ENCODE measurements at regions not wholly inside any gene's neighbourhood (a gene's known extent, or its start where the extent isn't known, plus 50 kb on each side); places are given as distances from the start of the nearest gene placed in this dataset.
"Not testable (repeated sequence)": the region's sequence is repeated elsewhere in the genome, so short reads cannot be mapped to it uniquely, and the experiment has no call there.

DNA sequence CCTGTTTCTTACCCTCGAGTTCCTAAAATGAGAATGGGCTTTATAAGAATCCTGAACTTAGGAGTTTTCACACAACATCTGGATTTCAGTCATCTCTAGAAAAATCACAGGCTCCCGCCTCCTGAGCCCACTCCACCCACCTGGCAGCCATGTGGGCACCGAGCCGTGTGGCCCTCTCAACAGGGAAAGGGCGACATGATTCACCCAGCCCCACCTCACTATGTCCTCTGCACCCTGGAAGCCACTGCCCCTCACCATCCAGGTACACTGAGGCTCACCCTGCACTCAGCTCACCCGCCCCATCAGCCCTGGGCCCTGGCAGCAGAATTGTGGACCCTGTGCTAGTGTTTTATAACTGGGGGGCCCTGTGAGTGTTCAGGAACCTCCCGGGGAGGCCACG lies 101.5 kb downstream of the SHANK2 start:
- no peak for DNase-seq

DNA sequence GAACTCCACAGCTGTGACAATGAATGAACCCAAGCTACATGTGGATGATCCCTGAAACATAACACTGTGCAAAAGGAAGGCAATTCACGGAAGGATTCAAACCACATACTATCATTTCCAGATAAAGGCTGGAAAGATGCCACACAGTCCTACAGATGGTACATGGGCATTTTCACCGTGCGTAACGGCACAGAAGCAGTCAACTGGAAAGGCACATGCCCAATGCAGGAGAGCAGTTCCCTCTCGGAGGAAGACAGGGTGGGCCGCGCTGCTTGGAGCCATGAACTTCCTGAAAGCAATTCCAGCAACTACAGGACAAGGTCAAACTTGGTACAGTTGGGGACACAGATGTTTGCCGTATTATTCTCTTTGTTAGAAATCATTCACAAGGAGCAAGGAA lies 103.7 kb downstream of the SHANK2 start:
- DNase-seq: no peak

DNA sequence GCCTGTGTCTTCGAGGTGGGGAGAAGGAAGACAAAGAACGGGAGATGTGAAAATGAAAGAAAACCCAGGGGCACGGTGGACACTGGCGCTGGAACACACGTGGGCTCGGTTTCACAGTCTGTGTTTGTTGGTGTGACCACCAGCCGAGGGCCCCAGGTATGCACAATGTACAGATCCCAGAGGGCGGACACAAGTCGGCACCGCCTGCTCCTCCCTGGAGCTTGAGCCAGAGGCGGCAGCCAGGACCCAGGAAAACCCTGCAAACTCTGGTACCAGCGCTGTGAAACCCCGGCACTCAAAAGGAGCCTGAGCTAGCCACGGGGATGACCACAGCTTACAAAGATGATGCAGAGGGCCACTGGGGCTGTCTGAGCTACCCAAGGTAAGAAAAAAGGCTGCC lies 105.0 kb downstream of the SHANK2 start:
- DNase-seq: no peak

DNA sequence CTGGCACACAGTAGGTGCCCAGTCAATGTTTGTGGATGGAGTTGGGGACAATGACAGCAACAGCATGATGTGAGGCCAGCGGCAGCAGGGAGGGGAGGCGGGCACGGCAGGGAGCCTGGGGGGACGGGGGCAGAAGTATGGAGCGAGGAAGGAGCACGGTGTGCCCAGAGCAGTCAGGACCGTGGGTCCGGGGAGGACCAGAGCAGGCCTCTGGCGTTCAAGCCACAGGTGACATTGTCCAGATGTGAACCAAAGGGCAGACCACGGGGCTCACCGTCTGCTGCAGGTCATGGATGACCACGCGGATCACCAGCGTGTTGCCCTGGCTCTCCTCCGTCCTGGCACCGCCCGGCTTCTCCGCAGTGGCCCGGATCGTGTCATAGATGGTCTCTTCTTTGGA lies 105.5 kb downstream of the SHANK2 start:
- no peak for DNase-seq

DNA sequence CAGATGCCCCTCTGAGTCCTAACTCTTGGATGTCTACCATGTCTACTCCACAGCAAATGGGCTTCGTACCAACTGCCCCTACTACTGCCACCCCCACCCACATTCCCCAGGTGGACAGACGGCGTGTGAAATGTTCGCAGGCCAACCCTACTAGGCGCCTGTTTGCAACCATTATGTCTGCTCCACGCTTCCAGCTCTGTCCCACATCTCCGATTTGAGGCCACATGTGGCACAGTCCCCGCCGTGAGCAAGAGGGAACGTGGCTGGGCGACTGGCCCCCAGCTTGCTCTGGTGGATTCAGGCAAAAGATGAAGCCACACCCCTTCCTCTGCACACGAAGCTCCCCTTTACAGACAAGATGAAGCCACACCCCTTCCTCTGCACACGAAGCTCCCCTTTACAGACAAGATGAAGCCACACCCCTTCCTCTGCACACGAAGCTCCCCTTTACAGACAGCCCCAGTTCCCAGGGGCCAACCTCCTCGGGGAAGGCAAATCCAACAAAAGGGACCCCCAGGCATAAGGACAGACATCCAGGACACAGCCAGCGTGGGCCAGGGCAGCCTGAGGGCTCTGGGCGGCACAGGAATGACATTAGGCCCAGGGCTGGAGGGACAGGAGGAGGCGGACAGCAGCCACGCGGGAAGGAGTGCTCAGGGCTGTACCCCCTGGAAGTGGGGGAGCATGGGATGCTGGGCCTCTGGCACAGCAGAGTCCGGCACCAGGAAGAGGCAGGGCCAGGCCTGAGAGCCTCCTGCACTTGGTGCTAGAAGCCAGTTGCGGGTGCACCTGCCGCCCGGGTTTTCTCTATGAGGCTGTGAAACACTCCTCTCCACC lies 106.2 kb downstream of the SHANK2 start:
- no peak for DNase-seq

DNA sequence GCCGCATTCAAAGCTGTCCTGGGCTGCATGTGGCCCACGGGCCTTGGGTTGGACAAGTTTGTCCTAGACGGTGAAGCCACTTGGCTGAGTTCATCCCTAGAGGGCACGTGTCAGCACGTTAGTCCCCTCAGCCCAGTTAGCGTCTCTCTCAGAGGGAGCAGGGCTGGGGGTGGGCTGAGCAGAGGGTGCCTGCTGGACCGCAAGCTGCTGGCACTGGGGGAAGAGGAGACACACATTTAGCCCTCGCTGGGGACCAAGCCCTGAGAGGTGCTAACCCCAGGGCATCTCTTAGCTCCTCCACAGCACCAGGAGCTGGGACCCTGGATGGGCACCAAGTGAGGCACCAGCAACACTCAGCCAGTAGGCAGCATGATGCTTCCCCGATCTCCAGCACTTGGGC lies 107.0 kb downstream of the SHANK2 start:
- DNase-seq: no peak

DNA sequence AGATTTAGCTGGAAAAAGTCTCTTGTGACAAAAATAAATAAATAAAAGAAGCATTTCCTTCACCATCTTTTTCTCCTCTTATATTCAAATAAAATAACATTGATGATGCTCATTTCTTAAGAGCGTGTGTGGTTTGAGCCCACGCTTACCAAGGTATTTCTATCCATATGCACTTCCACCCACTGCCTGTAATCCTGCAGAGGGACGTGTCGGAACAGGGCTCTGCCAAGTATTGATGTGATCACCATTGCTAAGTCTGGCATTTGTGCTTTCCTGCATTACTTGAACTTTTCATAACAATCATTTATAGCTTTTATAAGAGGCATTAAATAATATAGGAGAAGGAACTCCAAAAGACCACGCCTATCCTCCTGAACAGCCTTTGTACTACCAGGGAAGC lies 107.6 kb downstream of the SHANK2 start:
- DNase-seq: no peak

DNA sequence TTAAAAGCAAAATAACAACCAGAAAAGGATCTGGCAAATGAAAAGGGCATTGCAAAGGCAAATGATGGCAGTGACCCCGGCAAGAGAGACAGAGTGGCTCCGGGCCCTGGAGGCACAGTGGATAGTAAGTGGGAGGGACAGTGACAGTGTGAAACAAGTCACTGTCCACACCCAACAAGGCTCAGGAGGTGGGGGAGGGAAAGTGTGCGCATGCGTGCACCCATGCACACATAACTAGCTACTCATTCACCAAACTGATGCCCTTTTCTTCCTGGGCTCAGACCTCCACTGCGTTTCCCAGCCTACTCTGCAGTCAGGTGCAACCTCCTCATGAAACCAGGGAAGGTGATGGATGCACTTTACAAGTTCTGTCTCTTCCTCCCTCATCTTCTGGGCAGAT lies 108.4 kb downstream of the SHANK2 start:
- DNase-seq: no peak

DNA sequence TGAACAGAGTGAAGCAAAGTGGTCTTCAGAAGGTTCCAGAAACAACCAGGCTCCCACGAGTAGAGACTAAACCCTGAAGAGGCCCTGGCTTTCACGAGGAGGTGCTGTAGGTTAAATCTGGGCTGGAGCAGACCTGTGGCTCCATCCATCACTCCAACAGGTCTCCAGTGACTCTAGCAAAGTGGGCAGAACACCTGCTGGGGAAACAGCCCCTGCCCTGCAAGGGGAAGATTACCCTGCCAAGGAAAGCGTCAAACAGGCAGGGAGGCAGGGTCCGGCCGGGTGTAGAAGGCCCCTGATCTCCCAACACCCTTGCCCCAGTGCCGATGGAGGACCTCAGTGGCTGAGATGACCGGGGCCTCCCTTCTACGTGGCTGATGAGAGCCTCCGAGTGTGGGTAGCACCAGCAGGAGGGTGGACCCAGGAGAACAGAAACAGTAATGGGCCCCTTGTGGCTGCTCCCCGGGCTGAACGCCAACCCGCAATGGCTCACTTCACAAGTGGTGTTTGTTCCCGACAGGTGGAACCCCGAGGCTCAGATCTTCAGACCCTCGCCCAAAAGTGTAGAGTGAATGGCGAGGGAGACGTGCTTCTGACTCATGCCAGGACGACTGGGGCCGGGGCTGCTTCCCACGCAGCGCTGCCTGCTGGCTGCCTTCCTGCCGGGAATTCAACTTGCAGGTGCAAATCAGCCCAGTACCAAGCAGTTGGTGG lies 112.0 kb downstream of the SHANK2 start:
- no peak for DNase-seq

DNA sequence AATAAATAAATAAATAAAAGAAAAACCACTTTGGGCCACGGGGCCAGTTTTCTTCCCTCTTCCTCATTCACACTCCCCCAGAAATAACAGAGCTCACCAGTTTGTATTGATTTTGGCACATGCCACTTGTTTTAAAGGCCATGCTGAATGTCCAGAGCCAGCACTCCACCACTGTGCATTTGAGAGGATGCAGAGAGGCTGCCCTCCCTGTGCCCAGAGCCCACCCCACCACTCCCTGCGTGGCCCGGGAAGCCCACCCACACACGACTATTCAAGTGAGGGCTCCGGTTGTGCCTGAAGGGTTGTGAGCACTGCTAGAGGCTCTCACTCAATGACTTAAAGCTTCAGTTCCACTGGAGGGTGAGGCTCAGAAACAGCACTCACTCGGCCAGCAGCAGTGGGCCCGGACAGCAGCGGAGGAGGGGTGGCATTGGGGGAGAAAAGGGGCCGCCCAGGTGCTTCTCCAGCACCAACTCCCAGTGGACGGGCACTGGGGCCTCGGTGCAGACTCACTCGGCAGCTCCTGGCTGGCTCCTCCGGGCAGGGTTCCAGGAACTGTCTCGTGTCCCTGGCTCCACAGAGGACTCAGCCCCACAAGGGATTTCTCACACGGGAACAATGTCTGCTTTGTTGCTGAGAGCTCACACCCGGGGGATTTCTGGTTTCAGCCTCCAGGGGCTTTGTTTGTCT lies 112.7 kb downstream of the SHANK2 start:
- no peak for DNase-seq

DNA sequence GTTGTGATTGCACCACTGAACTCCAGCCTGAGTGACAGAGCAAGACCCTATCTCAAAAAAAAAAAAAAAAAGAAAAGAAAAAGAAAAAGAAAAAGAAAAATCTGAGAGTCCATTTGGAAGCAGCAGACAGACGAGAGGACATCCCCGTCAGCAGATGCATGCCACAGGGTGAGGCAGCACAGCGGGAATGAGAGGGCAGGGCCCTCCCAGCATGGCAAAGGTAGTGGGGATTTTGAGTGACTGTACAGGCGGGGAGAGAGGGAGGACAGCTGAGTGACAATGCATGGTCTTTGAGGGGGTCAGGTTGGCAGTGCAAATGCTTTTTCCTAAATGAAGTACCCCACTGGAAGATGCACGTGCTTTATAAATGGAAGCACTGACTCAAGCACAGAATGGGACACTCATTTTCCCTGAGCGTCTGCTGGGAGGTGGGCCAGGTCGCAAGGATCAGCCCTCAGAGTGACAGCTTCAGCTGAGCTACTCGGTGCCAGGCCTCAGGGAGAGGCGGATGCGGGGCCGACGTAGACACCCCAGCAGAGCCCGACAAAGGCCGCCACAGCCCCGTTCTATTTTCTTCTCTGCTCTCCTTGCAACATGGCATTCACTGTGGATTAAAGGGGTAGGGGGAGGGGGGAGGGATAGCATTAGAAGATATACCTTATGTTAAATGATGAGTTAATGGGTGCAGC lies 113.5 kb downstream of the SHANK2 start:
- DNase-seq: no peak

DNA sequence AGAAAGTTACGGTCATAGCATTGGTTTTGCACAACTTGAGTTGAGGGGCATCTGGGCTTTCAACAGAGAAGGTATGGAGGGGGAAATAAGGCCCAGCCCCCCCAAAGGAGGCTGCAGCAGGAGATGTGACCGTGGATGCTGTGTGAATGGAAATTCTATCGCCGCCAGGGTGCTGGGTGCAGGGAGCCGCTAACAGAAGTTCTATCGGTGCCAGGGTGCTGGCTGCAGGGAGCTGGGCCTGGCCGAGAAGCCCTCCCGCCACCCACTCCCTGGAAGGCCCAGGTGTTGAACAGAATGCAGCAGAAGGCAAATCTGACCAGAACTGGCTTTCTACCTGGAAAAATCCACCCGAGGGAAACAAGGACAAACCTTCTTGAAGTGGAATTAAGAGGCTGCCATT lies 115.0 kb downstream of the SHANK2 start:
- DNase-seq: no peak

DNA sequence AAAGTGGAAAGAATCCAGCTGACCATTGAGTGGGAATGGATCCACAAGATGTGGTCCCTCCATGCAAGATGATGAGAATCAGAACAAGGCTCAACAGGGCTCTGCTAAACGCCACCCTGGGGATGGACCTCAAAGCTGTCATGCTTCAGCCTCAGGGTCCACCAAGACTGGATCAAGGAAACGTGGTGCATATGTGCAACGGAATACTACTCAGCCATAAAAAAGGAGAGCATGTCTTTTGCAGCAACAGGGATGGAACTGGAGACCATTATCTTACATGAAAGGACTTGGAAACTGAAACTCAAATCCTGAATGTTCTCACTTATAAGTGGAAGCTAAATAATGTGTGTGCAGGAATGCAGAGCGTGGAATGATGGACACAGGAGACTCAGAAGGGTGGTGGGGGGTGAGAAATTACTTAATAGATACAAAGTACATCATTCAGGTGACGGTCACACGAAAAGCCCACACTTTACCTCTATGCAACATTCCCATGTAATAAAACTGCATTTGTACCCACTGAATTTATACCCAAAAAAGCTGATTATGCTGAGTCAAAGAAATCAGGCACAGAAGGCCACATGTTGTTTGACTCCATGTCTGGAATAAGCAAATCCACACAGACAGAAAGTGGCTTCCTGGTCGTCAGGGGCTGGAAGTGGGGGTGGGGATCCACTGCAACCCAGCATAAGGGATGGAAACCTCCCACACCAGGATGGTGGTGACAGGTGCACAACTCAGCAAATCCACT lies 116.1 kb downstream of the SHANK2 start:
- DNase-seq: no peak

DNA sequence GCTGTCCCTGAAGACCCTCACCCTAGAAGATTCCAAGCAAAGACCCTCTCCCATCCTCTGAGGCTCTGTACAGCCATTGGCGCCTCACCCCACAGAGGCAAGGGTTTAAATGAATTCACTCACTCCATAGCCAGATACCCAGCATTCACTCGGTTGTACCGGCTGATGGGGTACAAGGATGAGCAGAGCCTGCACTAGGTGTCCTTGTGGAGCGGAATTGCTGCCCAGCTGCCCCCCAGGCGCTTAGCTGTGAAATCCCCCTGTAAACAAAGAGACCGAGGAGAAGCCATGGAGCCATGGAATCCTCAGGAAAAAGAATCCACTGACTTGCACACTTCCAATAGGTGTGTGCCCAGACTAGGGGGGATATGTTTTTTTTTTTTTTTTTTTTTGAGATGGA lies 117.3 kb downstream of the SHANK2 start:
- no peak for DNase-seq

DNA sequence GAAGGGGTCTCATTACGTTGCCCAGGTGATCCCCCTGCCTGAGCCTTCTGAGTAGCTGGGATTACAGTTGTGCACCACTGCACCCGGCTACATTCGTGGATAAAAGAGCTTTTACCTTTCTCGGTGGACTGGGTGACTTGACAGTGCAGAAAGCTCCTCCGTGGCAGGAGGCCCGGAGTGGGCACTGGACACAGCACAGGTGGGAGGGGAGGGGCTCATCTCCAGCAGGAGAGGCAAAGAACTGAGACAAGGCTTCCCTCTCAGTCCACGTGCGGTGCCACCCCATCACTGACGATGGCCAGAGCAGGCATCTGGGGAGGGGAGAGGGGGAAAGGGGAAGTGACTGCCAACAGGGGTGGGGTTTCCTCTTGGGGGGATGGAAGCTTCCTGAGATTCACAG lies 118.4 kb downstream of the SHANK2 start:
- DNase-seq: no peak

DNA sequence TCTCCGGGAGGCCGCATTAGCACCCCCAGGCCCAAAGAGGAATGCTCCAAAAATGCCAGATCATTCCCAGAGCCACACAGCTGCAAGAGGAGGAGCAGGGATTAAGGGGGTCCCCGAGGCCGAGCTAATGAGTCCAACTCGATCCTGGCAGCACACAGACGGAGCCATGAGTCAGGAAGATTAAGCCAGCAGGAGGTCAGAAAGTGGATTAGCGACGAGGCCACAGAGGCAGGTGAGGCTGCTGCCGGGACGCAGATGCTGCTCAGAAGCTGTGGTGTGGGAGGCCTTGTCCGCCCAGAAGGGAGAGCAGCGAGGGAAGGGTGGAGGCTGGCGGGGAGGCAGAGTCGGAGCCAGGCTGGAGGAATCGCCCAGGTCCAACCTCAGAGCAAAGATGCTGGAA lies 120.5 kb downstream of the SHANK2 start:
- DNase-seq: no peak

DNA sequence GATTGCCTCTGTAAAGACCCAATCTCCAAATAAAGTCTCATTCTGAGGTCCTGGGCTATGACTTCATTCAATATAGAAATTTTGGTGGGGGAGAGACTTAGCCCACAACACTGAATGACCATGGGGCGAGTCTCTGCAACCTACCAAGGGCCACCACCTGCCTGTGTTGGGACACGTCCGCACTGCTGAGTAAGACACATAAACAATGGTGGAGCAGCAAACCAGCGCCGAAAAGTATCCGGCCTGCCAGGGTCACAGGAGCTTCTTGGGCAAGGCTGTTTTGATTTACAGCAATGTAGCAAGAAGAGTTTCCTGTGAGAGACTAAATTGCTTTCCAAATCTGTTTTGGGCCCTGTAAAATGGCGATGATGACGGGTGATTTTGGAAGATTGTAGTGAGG lies 122.3 kb downstream of the SHANK2 start:
- DNase-seq: no peak

DNA sequence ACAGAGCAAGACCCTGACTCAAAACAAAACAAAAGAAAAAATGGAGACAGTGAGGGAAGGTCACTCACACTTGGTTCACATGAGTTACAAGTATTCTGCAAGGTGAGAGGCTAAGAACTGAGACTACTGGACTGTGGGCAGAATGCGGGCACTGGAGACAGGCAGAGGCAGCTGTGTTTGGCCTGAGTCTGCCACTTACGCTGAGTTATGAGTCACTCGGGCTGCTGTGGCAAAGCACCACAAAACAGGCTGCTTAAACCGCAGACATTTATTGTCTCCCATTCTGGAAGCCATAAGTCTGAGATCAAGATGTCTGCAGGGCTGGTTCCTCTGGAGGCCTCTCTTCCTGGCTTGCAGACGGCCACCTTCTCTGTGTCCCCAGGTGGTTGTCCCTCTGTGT lies 122.8 kb downstream of the SHANK2 start:
- no peak for DNase-seq

DNA sequence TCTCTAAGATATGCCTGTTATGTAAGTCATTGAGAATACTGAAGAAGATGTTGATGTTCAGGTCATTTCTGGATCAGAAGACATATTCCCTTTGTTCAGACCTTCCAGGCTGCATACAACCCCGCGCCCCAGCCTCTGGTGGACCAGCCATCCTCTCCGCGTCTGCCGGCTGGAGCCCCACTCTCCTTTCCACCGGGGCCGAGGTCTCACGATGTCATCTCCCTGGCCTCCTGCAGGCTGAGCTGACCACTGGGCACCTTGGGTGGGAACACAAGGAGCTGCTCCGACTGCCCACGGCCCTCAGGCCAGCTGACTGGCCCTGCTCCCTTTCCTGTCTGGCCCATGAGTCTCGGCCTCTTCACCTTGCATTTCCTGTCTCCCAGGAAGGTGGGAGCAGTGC lies 124.6 kb downstream of the SHANK2 start:
- DNase-seq: no peak

DNA sequence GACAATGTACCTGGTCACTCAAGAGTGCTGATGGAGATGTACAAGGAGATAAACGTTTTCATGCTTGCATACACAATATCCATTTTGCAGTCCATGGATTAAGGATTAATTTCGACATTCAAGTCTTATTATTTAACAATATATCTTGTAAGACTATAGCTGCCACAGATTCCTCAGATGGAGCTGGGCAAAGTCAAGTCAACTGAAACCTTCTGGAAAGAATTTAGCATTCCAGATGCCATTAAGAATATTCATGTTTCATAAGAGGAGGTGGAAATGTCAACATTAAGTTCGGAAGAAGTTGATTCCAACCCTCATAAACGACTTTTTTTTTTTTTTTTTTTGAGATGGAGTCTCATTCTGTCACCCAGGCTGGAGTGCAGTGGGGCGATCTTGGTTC lies 126.0 kb downstream of the SHANK2 start:
- not testable (repeated sequence) for DNase-seq

DNA sequence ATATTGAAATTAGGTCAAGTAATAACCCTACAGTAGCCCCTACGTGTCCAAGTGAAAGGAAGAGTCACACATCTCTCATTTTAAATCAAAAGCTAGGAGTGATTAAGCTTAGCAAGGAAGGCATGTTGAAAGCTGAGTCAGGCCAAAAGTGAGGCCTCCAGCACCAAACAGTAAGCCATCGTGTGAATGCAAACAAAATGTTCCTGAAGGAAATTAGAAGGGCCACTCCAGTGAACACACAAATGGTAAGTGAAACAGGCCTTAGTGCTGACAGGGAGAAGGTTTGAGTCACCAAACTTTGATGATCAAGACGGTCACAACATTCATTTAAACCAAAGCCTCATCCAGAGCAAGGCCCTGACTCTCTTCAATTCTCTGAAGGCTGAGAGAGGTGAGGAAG lies 127.2 kb downstream of the SHANK2 start:
- DNase-seq: no peak

DNA sequence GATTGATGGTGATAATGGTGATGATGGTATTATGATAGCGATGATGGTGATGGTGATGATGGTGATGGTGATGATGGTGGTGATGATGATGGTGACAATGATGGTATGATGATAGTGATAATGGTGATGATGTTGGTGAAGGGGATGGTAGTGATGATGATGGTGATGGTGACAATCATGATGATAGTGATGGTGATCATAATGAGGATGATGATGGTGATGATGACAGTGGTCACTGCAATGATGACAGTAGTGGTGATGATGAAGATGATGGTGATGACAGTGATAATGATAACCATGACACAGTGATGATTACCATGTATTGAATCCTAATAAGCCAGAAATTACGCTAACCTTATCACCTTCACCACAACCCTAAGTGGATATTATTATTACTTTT lies 128.2 kb downstream of the SHANK2 start:
- DNase-seq: no peak

DNA sequence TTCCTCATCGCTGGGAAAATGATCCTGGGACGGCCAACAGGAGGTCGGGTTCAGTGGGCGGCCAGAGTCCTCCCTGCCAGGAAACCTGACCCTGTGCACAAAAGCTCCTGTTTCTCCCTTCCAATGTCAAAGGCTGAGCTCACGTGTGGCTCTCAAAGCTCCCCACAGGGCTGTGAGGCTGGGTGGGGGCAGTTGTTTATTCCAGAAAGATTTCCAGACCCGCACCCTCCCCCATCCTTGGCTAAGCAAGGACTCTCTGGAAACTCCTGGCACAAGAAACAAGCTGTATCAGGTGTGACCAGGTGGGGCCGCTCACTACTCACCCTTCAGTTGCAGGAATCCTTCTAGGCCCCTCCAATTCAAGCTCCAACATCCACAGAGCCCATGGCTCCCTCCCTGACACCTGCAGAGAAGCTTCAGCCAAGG lies 131.9 kb downstream of the SHANK2 start:
- DNase-seq: no peak

All from NCI-H510A (cell line).